ENCODE measurements at regions not wholly inside any gene's neighbourhood (a gene's known extent, or its start where the extent isn't known, plus 50 kb on each side); places are given as distances from the start of the nearest gene placed in this dataset.
"Not testable (repeated sequence)": the region's sequence is repeated elsewhere in the genome, so short reads cannot be mapped to it uniquely, and the experiment has no call there.

- no peak for DNase-seq
Measured at GRCh38 chr17:63019138-63019873, 53.3 kb downstream of the TANC2 start.

- DNase-seq, result no peak
Measured at GRCh38 chr17:63022567-63022966, 56.5 kb downstream of the TANC2 start.

DNA sequence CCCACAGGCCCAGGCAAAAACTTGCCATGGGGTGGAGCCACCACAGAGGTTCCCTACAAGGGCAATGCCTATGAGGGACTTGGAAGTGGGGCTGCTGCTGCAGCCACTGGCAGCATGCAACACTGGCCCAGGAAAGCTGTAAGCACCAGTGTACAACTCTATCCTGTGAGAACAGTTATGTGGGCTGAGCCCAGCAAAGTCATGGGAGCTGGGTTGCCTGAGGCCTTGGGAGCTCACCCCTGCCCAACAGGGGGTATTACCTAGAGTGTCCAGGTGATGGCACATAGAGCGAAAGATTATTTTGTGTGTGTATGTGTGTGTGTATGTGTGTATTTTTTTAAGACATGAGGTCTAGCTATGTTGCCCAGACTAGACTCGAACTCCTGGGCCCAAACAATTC is 57.0 kb downstream of the TANC2 start:
- no peak for DNase-seq

DNA sequence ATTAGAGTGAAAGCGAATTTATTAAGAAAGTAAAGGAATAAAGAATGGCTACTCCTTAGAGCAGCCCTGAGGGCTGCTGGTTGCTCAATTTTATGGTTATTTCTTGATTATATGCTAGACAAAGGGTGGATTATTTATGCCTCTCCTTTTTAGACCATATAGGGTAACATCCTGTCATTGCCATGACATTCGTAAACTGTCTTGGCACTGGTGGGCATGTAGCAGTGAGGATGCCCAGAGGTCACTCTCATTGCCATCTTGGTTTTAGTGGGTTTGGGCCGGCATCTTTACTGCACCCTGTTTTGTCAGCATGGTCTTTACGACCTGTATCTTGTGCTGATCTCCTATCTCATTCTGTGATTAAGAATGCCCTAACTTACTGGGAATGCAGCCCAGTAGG is 58.2 kb downstream of the TANC2 start:
- DNase-seq, result no peak

- no peak for DNase-seq
Measured at GRCh38 chr17:63024716-63025115, 58.7 kb downstream of the TANC2 start.

- not testable (repeated sequence) for DNase-seq
Measured at GRCh38 chr17:63025637-63026036, 59.6 kb downstream of the TANC2 start.

DNA sequence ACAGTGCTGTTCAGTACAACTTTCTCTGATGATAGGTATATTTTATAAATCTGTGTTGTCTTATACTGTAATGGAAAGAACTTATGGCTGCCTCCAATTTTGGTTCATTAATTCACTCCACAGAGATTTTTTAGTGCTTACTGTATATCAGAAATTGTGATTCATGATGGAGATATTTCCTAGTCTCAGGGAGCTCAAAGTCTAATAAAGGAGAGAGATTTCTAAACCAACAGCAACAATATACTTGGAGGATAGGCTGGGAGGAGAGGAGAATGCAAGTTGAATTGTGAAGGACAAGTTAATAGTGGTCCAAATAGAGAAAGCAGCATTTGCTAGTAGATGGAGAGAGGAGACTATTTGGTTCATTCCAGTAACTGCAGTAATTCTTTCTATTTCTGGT is 63.5 kb downstream of the TANC2 start:
- no peak for DNase-seq

GRCh38 chr17:63032142-63032541 is 66.1 kb downstream of the TANC2 start:
- DNase-seq, result no peak

- DNase-seq, result no peak
Measured at GRCh38 chr17:63033142-63033541, 67.1 kb downstream of the TANC2 start.

- no peak for DNase-seq
Measured at GRCh38 chr17:63035271-63035670, 69.2 kb downstream of the TANC2 start.

- DNase-seq, result no peak
Measured at GRCh38 chr17:63035695-63036094, 69.7 kb downstream of the TANC2 start.

- peak; percentile 38 for DNase-seq
Measured at GRCh38 chr17:63039342-63039741, 73.3 kb downstream of the TANC2 start.

GRCh38 chr17:63039899-63040602 is 74.0 kb downstream of the TANC2 start:
- peak; percentile 23 for DNase-seq

DNA sequence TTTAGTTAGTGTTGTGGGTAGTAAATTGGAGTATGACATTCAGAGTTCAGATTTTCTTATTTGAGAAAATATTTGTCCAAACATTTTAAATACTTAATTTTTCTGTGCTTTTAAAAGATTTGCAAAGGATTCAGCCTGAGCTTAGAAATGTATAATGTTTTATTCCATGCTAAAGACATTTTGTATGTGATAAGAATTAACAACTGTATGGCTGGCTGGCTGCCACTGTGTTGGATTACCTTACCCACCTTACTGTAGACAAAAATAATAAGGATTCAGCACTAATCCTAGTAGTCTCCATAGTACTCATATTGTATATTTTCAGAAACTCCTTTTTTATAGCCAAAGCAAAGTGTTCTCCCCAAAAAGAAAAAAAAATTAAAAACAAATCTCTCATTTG is 74.8 kb downstream of the TANC2 start:
- no peak for DNase-seq

GRCh38 chr17:63041251-63041650 is 75.2 kb downstream of the TANC2 start:
- DNase-seq, result no peak

- DNase-seq, result no peak
Measured at GRCh38 chr17:63041722-63042121, 75.7 kb downstream of the TANC2 start.

GRCh38 chr17:63042256-63042812 is 76.3 kb downstream of the TANC2 start:
- no peak for DNase-seq

GRCh38 chr17:63057560-63057959 is 91.5 kb downstream of the TANC2 start:
- DNase-seq, result not testable (repeated sequence)

- DNase-seq, result no peak
Measured at GRCh38 chr17:63066158-63066813, 100.3 kb downstream of the TANC2 start.

- no peak for DNase-seq
Measured at GRCh38 chr17:63069245-63069644, 103.2 kb downstream of the TANC2 start.

- no peak for DNase-seq
Measured at GRCh38 chr17:63070031-63070430, 104.0 kb downstream of the TANC2 start.

GRCh38 chr17:63071797-63072196 is 105.8 kb downstream of the TANC2 start:
- DNase-seq, result no peak

- DNase-seq, result no peak
Measured at GRCh38 chr17:63075969-63076368, 109.9 kb downstream of the TANC2 start.

GRCh38 chr17:63078707-63079106 is 112.7 kb downstream of the TANC2 start:
- DNase-seq, result no peak

All from NCI-H526 treated with DMSO at 0.1 percent for 48 hours (cell line).